Suprapubic skin (tissue), 3 donors: ENCODE measurements at regions not wholly inside any gene's neighbourhood (a gene's known extent, or its start where the extent isn't known, plus 50 kb on each side); places are given as distances from the start of the nearest gene placed in this dataset.
"Not testable (repeated sequence)": the region's sequence is repeated elsewhere in the genome, so short reads cannot be mapped to it uniquely, and the experiment has no call there.

ENCODE experiments used
- CTCF ChIP-seq, 2 donors: fragments of 200-600 bp in 1 of 2; fragments of 450-650 bp in 1 of 2; sonication (generic) in 1 of 2; IDR thresholded peaks; one replicate each; pipeline ENCODE4 v1.5.1; 2016 to 2019; ENCODE audit warnings: antibody characterized with exemption in 2 of 2, mild to moderate bottlenecking in 1 of 2, moderate library complexity in 1 of 2
- POLR2AphosphoS5 ChIP-seq, 3 donors: sonication (generic); formaldehyde crosslinking; IDR thresholded peaks; one replicate each; pipeline ENCODE4 v1.6.1; 2017; ENCODE audit warnings: antibody characterized with exemption in 3 of 3

GRCh38 chr3:195987001-195987400 lies 78.7 kb upstream of the TNK2 start:
- not testable (repeated sequence) for TF ChIP-seq CTCF, POLR2AphosphoS5 (IDR thresholded peaks at IDR 0.05)
